ENCODE measurements at regions not wholly inside any gene's neighbourhood (a gene's known extent, or its start where the extent isn't known, plus 50 kb on each side); places are given as distances from the start of the nearest gene placed in this dataset.

GRCh38 chr17:54270499-54270898 lies 447.8 kb downstream of the KIF2B start:
- DNase-seq (ENCODE audit: low read depth): no peak
- TF ChIP-seq CTCF (IDR thresholded peaks at IDR 0.05; ENCODE audit: insufficient read depth, low read depth, low read length, missing control alignments): no peak
- H3K4me3 ChIP-seq (ENCODE audit: low read depth, low read length): no peak overlapping the region

- TF ChIP-seq CTCF (IDR thresholded peaks at IDR 0.05; ENCODE audit: insufficient read depth, low read depth, low read length, missing control alignments): no peak
- no peak overlapping the region for H3K4me3 ChIP-seq (ENCODE audit: low read depth, low read length)
- DNase-seq (ENCODE audit: low read depth): no peak
These were observed 455.1 kb downstream of the KIF2B start for GRCh38 chr17:54277868-54278267.

GRCh38 chr17:54280741-54281140 lies 458.0 kb downstream of the KIF2B start:
- no peak overlapping the region for H3K4me3 ChIP-seq (ENCODE audit: low read depth, low read length)
- no peak for TF ChIP-seq CTCF (IDR thresholded peaks at IDR 0.05; ENCODE audit: insufficient read depth, low read depth, low read length, missing control alignments)
- DNase-seq (ENCODE audit: low read depth): no peak

- H3K4me3 ChIP-seq (ENCODE audit: low read depth, low read length): no peak overlapping the region
- no peak for TF ChIP-seq CTCF (IDR thresholded peaks at IDR 0.05; ENCODE audit: insufficient read depth, low read depth, low read length, missing control alignments)
- no peak for DNase-seq (ENCODE audit: low read depth)
These were observed 460.2 kb downstream of the KIF2B start for GRCh38 chr17:54282886-54283285.

DNA sequence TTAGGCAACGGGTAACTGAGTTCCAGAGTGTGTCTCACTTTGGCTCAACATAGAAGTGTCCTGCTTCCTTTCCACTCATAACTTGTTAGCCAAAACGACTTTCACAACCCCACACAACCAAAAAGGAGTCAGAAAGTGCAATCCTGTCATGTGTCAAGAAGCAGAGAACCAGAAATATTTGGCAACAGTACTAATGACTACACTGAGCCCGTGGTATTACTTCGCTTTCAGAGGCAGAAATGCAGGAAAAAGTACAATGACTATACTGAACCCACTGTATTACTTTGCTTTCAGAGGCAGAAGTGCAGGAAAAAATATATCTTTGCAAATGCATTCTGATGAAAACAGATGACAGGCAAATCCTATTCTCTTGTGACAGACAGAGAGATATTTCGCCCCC lies 484.6 kb downstream of the KIF2B start:
- DNase-seq (ENCODE audit: low read depth): no peak
- no peak for TF ChIP-seq CTCF (IDR thresholded peaks at IDR 0.05; ENCODE audit: insufficient read depth, low read depth, low read length, missing control alignments)
- H3K4me3 ChIP-seq (ENCODE audit: low read depth, low read length): no peak overlapping the region

- no peak overlapping the region for H3K4me3 ChIP-seq (ENCODE audit: low read depth, low read length)
- no peak for DNase-seq (ENCODE audit: low read depth)
- no peak for TF ChIP-seq CTCF (IDR thresholded peaks at IDR 0.05; ENCODE audit: insufficient read depth, low read depth, low read length, missing control alignments)
These were observed 502.1 kb downstream of the KIF2B start for GRCh38 chr17:54324813-54325212.

DNA sequence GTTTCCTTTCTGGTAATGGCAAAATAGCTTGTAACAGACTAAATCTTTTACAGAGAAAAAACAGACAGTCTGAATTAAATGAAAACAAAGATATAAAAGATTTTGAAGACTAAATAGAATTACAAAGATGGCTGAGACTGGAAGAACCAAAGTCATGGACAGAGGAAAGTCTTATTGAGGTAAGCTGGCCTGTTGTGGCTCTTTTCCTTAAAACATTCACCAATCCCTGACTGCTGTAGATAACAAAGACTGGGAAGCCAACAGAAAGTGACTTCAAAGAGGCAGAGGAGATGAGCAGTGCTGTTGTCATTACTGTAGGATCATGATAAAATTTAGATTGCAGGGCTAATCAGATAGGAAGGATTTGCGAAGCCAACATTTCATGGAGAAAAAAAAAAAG lies 517.0 kb downstream of the KIF2B start:
- no peak overlapping the region for H3K4me3 ChIP-seq (ENCODE audit: low read depth, low read length)
- DNase-seq (ENCODE audit: low read depth): no peak
- TF ChIP-seq CTCF (IDR thresholded peaks at IDR 0.05; ENCODE audit: insufficient read depth, low read depth, low read length, missing control alignments): no peak

All from GM12865 (cell line).